Colon (tissue), 2 donors: ENCODE measurements at regions not wholly inside any gene's neighbourhood (a gene's known extent, or its start where the extent isn't known, plus 50 kb on each side); places are given as distances from the start of the nearest gene placed in this dataset.
A peak's percentile ranks its signal among the peaks of the same experiment; 100 is the strongest.
"Not testable (repeated sequence)": the region's sequence is repeated elsewhere in the genome, so short reads cannot be mapped to it uniquely, and the experiment has no call there.

Experiments
- FAIRE-seq: peaks from 2 replicates; lab custom pipeline; 2012; peaks lifted over from hg19 to GRCh38; lab: Jason Lieb, UNC
- donor health status: control.
- donor health status: control.

DNA sequence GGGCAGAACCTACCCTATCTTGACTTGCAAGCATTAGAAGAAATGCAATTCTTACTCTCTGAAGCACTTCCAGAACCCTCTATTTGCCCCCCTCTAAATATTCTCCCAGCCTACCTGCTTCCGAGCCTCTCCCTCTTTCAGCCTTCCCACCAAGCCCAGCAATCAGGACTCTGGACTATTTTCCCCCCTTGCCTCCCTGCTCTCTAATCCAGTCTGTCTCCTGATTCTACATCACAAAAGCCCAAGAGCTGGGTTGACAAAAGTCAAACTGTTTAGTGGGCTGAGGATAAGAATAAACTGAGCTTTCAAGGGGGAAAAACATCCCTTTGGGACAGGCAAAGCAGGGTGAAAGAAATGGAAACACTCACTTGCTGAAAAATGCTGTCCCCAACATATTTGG lies 123.2 kb upstream of the KIF2A start:
- no peak for FAIRE-seq

GRCh38 chr5:62183727-62184126 lies 122.3 kb upstream of the KIF2A start:
- no peak for FAIRE-seq

GRCh38 chr5:62184444-62184843 lies 121.6 kb upstream of the KIF2A start:
- FAIRE-seq = no peak

- FAIRE-seq = no peak
Observed at GRCh38 chr5:62190173-62190572, 115.8 kb upstream of the KIF2A start.

DNA sequence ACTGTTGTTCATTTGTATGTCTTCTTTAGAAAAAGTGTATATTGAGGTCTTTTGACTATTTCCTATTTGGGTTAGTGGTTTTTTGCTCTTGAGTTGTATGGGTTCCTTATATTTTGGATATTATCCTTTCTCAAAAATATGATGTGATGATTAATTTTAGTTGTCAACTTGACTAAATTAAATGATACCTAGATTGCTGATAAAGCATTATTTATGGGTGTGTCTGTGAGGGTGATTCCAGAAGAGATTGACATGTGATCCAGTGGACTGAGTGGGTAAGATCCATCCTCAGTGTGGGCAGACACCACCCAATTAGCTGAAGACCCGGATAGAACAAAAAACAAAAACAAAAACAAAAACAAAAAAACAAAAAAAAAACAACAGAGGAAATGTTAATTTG lies 115.1 kb upstream of the KIF2A start:
- FAIRE-seq = no peak

GRCh38 chr5:62192958-62193357 lies 113.0 kb upstream of the KIF2A start:
- FAIRE-seq = no peak

- not testable (repeated sequence) for FAIRE-seq
Observed at GRCh38 chr5:62196532-62196931, 109.5 kb upstream of the KIF2A start.

GRCh38 chr5:62197697-62198096 lies 108.3 kb upstream of the KIF2A start:
- FAIRE-seq = no peak

DNA sequence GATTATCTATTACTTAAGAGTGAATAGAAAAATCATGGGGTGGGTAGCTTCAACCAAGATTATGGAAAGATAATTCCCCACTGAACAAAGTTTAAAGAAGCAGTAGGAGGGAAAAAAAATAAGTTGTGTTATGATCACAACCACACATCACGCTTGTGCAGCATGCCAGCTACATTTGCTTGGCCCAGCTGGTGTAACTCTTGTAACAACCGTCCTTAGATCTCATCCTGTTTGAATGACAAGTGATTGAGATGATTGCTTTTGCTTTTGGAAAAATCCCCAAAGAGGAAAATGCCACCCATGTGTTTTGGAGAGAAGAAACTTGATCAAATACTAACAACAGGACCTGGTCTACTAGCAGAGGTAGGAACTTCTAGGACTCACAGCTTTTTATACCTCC lies 107.6 kb upstream of the KIF2A start:
- no peak for FAIRE-seq

- no peak for FAIRE-seq
Observed at GRCh38 chr5:62199792-62200716, 106.0 kb upstream of the KIF2A start.

DNA sequence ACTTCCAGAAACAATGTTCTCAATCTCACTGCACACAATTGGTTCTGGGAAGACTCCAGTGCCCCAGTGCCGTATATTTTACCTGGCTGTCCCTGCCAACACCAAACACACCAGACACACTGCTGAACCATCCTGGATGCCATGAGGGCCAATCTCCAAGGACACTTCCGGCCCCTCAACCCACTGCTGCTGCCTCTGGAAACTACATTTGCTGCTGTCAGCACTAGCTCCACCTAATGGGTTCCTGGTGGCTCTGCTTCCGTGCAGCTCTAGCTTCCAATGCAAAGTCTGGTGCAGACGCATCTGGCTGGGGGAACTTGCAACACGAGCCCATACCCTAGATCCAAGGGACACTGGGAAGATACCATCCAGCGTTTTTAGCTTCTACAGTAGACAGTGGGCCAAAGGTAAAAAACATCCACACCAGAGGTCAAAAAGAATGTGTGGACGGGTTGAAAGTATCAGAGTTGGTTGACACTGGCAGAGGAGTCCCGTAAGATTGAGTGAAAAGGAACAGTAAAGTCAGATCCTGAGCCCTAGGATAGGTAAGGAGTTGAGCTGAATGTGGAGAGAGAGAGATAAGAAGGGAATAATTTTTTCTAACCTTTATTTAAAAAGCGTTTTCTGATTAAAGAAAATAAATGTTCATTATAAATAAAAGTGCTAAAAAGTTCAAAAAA lies 99.7 kb upstream of the KIF2A start:
- no peak for FAIRE-seq

DNA sequence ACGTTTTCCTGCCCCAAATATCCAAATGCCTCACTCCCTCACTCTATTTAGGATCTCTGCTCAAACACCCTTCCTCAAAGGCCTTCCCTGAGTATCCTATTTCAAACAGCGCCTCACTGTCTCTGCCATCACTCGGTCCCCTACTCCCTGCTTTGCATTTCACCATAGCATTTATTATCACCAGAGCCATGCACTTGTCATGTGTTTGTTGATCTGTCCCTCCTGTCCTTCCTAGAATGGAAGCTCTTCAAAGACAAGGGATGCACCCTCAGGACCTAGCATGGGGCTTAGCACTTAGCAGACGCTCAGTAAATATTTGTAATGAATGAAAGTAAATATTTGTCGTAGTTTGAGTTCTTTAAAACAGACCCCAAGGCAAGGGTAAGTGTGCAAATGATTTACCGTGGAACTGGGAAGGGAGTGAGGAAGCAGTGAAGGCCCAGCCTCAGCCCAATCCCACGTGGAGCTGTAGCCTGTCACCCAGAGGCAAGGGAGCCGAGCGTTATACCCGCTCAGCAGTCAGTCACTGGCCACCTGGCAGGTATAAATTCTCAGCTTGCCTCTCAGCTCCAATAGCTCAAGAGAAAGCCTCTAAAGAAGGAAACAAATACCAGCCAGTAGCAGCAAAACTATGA lies 97.7 kb upstream of the KIF2A start:
- no peak for FAIRE-seq

DNA sequence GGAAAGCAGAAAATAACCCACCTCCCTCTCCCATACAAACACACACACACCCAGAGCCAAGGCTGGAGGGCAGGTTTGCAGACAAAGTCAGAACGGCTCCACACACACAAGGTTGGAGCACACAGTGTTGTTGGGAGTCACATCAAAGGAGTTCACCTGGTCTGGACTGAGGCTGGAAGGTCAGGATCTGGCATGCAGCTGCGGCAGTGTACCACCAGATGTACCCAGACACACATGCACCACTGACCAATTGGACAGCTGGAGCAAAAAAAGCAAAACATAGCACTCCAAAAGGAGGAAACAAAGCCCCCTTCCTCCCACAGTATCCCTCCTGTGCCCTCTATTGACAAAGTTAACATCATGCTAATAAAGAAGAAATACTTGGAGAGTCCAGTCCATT lies 94.6 kb upstream of the KIF2A start:
- FAIRE-seq = no peak

GRCh38 chr5:62212648-62213047 lies 93.4 kb upstream of the KIF2A start:
- no peak for FAIRE-seq

GRCh38 chr5:62214701-62215100 lies 91.3 kb upstream of the KIF2A start:
- FAIRE-seq = no peak

GRCh38 chr5:62216603-62217002 lies 89.4 kb upstream of the KIF2A start:
- not testable (repeated sequence) for FAIRE-seq

- peak; percentile 66 for FAIRE-seq
Observed at GRCh38 chr5:62217095-62217494, 88.9 kb upstream of the KIF2A start.

GRCh38 chr5:62218860-62219259 lies 87.1 kb upstream of the KIF2A start:
- FAIRE-seq = not testable (repeated sequence)

DNA sequence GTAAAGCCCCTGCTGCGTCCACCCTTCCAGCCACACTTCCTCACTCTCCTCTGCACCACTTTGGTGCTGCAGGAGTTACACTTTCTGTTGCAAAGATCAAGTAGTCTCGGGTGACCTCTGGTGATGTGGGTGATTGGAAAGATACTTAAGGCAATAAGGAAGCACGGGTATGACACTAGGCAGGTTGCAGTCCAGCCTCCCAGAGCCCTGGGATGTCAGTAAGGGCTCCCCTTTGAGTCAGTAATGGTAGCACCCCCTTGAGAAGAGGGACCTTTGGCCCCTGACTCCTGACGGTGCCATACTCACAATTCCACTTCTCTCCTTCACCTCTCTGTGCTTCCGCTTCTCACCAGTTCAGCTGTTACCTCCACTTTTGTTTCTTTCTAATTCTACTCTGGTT lies 84.1 kb upstream of the KIF2A start:
- not testable (repeated sequence) for FAIRE-seq

DNA sequence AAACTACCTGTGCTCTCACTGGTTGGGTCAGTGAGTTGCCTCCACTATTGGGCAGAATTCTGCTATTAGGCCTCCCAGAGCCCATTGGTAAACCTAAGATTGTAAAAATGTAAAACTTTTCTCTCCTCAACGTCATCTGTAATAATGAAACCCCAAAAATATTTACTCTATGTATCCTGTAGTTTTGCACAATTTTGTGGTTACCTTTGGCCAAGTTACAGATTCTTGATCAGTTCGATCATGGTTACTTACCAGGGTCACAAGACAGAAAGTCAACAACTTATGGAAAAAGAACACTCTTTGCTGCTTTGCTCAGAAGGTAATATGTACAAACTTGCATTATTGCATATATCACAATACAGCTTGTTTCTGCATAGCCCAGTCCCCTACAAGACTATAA lies 83.7 kb upstream of the KIF2A start:
- FAIRE-seq = not testable (repeated sequence)

DNA sequence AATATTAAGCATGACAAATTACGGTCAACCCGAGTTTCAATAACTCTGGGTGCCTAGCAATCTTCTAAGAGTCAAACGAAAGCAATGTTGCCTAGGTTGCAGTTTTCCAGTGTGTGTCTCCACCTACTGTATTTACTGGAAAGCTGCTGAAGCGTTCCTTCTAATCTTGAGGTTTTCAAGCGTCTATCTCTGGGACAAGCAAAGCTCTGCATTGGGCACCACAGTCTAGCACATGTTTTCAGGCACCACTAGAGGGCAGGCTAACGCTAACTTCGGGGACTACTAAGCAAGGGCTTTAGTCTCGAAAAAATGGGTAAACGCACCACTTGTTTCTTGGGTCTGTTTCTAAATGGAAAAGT lies 82.7 kb upstream of the KIF2A start:
- peak; percentile 53 for FAIRE-seq

DNA sequence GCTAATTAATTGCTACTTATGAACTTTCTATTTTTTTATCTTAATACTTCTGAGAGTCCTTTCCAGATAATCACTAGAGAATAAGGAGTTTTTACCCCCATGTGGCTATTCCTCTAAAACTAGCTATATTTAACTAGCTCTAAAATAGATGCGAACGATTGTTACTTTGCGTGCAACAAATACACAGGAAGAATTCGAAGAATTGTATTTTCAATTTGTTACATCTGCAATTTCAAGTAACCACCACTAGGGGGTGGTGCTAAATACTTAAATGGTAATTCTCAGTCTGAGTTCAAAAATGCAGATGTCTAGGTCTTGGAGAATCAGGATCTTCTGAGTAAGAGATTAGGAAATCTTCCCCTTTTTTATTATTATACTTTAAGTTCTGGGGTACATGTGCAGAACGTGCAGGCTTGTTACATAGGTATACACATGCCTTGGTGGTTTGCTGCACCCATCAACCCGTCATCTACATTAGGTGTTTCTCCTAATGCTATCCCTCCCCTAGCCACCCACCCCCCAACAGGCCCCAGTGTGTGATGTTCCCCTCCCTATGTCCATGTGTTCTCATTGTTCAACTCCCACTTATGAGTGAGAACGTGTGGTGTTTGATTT lies 80.9 kb upstream of the KIF2A start:
- FAIRE-seq = not testable (repeated sequence)
